ENCODE measurements at regions not wholly inside any gene's neighbourhood (a gene's known extent, or its start where the extent isn't known, plus 50 kb on each side); places are given as distances from the start of the nearest gene placed in this dataset.

DNA sequence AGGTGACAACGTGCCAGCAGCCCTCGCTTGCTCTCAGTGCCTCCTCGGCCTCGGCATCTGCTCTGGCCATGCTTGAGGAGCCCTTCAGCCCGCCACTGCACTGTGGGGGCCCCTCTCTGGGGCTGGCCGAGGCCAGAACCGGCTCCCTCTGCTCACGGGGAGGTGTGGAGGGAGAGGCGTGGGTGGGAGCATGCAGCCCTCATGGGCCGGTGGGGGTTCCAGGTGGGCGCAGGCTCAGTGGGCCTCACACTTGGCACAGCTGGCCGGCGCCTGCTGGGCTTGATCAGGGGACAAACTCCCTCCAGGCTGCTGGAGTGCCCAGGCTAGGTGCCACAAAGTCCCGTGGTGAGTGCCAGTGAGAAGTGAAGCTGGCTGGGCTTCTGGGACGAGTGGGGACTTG lies 566.6 kb upstream of the ID4 start:
- no peak for DNase-seq

DNA sequence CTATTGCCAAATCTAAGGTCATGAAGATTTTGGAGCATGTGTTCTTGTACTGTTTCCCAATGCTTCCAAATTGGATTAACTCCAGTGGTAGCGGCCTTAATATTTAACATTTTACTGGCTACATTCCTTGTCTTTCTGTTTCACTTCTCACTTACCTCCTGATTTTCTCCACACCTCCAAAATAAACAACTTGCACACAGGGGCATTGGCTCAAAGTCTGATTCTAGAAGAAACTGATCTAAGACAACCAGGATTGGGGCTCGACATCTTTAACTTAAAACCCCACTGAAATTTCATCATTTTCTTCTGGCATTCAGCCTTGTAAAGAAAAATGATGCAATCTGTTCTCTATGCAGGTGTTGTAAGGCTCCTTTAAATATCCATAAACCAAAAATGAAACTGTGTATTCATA lies 557.9 kb upstream of the ID4 start:
- DNase-seq, result no peak

DNA sequence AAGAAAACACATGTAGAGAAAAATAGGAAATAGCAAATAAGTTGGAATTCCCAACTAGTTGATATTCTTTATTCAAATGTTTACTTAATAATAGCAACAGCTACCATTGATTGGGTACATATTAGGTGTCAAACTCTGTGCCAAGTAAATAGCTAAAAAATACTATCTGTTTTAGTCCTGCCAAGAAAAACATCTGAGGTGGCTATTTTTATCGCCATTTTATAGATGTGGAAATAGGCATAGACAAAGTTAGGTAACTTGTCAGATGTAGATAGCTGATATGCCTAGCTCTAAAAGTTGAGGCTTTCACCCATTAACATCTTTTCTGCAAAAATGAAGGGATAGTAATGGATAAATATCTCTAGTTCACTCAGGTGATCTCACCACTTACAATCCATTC lies 549.2 kb upstream of the ID4 start:
- no peak for DNase-seq

DNA sequence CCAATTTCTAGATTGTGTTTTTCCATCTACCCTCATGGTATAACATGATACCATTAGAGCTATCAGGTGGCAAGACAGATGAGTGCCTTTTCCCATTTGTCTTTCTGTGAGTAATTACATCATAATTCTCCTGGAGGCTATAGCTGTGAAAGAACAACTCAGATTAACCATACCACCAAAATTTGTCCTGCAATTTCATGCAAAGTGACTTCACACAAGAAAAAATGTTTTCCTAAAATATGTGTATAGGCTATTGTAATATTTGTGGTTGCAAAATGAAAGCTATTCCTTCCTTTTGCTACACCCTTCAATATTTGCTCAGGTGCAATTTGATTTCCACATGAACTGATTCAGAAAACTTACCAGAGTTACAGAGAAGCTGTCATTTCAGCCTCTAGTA lies 547.7 kb upstream of the ID4 start:
- DNase-seq, result no peak

DNA sequence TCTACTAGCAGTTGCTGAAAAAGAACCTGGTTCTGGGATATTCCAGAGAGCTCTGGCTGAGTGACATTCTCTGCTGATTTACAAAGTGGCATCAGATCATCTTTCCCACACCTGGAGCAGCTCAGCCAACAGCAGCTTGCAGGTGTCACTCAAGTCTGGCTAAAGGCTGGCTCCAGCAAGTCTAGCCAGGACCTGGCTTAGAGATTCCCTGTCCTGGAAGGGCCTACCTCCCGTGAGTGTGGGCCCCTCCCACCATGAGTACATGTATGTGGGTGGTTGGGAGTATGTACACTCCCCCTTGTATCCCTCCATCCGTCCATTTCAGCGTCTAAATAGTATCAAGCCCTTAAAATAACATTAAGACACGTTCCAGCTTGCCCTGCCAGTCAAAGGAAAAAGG lies 539.3 kb upstream of the ID4 start:
- DNase-seq, result no peak

DNA sequence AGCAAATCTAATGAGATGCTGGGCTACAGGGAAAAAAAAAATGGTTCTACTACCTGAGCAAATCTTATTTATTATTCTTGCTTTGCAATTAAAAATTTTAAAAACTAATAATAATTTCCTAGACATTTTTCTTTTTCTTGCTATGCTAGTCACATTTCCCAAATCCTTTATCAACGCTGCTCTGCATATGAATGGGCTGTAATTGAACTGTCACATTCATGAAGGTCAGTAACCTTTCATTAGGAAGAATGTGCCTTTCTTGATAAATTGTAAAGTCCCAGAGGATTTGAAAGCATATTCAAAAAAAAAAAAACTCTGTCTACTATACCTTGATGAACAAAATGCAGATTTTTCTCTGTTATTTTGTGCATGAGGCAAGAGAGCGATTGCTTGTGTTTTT lies 538.7 kb upstream of the ID4 start:
- no peak for DNase-seq

DNA sequence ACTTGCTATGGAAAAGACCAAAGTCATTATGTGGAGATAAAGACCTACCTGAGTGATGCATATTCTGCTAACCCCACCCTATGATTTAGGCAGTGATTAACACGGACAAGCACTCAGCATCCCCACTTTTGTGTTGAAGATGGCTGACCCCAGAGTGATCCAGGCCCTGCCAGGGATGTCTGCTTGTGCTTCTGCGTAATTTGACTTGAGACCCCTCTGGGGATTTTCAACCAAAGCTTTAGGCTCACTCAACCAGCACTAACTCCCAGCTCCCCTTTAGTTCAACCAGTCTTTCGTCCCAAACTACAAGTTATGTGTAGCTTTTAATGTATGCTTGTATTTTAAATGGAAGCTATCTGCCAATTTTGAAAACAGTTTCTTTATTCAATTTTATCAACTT lies 538.0 kb upstream of the ID4 start:
- DNase-seq, result no peak

DNA sequence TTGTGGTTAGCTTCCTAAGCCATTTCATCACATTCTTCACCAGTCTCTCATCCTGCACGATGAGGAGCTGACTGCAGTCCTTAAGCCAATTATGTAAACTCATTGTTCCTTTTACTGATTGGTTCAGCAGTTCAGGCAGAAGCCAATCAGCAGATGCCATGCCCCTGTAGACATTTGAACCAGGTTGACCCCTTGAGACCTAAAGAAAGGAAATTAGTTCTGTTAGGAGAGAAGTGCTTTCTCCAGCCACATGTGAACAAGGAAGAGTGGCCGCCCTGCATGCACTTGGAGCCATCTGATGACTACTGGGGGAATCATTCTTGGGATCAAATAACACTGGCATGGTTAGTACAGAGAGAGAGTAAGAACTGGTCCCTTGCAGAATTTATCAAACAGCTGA lies 535.2 kb upstream of the ID4 start:
- DNase-seq, result no peak

DNA sequence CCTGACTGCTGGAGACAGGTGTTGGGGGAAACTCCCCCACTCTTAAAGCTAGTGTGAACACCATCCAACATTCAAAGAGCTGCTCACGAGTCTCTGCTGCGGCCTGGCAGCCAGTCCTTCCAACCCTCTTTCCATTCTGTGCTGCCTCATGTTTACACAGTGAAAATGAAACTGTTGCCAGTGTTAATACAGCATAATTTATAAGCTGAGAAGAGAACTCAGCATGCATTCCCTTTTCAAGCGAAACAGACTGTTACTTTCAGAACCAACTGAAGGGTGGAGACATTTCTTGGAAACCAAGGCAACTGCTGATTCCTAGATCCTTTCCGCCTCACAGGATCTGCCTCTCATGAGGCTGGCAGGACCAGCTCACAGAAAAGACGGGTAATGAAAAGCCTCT lies 533.8 kb upstream of the ID4 start:
- no peak for DNase-seq

DNA sequence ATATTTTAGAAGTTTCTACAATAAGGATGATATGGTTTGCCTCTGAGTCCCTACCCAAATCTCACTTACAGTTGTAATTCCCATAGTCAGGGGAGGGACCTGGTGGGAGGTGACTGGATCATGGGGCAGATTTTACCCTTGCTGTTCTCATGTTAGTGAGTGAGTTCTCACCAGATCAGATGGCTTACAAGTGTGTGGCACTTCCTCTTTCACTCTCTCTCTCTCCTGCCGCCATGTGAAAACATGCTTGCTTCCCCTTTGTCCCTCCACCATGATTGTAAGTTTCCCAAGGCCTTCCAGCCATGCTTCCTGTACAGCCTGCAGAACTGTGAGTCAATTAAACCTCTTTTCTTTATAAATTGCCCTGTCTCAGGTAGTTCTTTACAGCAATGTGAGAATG lies 527.5 kb upstream of the ID4 start:
- DNase-seq, result no peak

DNA sequence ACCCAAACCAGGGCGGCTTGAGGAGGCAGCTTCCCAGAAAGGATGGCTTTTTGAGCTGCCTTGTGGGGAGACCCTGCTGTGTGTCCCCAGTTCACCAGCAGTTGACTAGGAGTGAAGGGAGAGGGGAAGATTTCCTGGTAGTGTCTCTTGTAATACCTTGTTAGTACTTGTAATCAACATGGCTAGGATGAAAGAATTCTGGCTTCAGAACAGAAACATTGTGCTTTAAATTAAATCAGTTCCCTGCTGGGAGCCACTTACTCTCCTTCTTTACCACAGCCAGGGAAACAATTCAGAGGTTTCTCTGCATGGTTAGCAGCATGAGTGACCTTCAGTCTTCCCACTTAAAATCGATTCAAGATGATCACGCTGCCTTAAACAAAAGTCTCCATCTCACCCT lies 525.4 kb upstream of the ID4 start:
- no peak for DNase-seq

DNA sequence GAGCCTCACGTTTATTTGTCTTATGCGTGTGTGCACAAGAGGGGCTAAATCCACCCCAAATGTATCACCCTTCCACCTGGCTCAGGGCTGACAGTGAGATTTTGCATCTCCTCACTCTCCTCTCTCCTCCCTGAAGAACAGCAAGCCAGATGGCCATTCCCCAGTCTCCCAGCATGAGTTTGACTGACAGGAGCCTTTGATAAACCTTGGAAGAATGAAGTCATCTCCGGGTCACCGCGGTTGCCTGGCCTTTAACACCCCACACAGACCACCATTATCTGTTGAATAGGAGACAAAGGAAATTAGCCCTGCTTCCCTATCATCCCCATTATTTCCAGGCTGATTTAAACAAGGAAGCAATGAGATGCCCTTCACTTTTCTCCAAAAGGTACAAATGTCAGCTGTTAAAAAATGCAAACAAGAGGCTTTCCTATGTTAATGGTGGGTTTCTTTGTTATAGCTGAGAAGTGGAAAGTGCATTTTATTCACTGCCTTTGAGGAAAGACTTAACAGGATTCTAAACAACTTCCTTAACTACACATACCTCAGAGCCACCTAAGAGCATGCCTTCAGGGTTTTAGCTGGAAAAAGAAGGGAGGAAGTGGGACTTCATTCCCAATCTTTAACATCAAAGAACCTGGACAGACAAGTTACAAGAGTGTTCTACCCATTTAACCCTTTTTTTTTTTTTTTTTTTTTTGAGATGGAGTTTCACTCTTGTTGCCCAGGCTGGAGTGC lies 524.8 kb upstream of the ID4 start:
- DNase-seq, result no peak

DNA sequence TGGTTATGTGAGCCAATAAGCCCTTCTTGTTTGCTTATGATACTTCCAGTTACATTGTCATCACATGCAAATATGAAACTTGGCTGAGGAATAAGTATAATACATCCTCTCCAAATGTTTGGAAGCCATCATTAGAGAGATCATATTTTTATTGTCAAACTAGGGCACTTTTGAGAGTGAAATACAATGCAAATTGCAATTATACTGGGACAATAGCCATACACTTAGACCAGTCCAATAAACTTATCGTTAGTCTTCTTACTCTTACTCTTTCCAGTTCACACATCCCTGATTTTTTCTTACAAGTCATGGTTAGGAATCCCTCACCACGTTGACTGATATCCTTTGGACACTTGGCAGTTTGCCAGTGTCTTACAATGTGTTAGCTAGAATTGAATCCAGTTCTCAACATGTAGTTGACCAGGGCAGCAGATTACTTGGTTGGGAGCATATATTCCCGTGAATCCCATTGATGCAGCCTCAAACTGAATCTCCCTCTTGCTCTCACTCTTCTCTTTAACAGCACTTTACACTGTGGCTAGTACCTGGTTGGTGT lies 519.7 kb upstream of the ID4 start:
- no peak for DNase-seq

DNA sequence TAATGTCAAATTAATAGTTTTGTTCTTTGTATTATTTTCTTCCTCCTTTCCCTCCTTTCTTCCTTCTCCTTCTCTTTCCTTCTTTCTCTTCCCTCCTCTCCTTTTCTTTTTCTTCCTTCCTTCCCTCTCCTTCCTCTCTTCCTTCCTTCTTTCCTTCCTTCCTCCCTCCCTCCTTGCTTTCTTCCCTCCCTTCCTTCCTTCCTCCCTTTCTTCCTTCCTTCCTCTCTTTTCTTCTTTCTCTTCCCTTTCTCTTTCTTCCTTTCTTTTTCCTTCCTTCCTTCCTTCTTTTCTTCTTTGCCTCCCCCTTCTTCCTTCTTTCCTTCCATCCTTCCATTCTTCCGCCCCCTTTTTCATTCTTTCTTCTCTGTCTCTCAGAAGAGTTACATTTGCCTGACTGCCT lies 518.2 kb upstream of the ID4 start:
- DNase-seq, result no peak

DNA sequence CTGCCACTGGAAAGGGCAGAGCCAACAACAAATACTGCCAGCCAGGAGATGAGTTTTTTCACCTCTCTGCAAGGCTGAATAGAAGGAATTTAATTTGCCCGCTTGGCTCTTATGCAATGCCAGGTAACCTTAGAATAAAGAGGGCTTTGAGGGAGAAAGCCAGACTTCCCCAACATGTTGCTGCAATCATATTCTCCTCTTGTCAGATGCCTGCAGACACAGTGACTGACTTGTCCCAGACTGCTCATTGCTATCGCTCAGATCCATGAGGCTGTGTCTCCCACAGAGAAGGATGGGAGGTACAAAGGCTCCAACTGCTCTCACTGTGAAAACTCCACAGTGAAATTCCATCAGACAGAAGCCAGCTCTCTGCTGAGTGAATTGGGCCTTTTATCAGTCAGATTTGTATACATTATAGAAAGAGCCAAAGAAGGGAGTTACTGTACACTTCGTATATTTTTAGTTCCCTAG lies 517.0 kb upstream of the ID4 start:
- no peak for DNase-seq

DNA sequence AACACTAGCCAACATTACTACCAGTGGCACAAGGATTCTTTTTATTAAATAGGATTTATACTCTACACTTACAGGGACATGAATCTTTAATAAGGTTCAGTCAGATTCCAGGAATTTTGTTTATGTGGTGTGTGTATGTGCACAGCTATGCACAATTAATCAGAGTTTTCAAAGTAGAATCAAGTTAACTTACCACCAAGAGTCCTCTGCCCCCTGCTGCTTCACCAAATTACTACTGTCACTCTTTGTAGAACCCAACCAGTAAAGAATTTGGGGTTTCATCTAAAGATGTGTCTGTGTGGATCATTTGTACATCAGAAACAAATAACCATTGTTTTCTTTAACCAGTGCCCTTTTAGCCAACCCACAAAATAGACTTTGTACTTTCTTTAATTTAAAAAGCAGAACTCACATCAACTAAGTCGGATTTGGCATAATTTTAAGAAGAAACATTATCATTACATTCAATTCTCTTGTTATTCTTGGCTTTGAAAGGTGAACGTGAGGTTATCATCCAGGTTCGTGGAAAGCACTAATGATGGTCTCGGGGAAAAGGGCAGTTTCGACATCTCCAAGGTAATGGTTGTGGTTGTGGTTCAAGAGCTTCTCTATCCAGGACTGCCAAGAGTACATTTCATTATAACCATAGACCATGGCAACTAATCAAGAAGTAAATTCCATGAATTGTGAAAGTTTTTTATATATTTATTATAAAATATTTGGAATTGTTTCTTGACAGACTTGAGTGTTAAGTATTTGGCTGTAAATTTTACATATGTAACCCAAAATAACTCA lies 514.3 kb upstream of the ID4 start:
- DNase-seq, result no peak

DNA sequence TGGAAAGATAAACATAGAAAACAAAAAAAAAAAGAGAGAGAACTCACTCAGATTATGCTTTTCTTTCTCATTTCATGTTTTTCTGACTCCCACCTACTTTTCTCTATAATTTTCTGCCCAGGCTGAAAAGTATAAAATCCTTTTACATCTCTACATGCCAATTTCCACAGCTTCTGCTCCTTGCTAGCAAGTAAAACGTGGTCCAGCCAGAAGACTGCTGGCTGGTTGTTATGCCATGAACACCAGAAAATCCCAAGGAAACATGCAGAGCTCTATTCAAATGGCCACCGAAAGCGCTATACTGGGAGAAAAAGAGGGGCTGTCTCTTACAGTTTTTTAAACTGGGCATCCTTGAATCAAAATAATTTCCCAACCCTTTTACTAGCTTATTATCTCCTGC lies 512.8 kb upstream of the ID4 start:
- DNase-seq, result no peak

DNA sequence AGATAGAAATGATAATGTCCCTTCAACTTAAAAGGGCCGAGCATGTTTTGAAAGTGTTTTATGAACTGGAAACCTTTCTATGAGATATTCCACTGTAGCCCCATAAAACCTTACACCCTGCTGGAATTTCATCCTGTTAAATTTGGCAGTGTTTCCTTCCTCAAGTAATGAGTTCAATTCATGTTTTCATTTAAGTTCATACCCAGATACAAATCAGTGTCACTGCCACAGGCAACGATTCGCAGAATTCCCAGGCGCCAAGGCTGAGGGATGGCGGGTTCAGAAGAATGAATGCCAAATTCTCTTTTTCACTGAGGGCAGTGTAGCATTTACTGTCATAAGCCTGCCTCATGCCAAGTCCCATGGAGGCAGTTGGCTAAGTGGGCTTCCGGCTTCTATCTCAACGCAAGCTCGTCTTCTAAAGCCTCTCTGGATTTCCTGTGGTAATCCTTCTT lies 511.8 kb upstream of the ID4 start:
- DNase-seq, result no peak

DNA sequence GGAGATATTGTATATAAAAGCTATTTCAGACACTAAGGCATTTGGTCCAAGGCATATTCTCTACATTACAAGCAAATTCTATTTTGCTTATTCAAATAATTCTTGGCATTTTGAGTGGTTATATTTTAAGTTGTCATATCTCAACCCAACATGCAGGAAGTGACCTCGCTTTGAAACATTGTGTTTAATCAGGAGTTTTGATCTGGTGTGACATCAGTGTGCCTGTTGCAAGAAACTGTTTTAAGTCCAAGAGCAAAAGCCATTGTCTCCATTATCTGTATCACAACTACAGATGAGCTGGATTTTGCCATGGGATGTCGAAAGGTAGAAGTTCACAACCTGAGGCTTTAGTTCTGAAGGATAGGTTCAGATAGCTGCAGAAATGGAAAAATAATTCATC lies 509.9 kb upstream of the ID4 start:
- no peak for DNase-seq

DNA sequence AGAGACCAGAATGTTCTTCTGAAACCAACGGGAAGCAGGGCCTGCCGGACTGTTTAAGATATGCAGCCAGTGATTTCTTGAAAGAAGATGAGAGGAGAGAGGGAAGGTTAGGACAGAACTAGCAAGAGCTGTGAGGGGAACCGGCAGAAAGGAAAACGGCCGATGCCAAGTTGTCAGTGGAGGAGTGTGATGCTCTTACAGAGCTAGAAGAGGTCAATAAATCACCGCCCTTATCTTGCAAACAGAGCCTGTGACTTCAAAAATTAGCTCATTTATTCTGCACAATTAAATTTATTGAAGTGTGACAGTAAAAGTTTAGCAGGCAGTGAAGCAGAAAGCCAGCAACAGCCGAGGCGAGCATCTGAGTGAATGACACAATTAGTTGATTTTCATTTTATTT lies 509.5 kb upstream of the ID4 start:
- no peak for DNase-seq

DNA sequence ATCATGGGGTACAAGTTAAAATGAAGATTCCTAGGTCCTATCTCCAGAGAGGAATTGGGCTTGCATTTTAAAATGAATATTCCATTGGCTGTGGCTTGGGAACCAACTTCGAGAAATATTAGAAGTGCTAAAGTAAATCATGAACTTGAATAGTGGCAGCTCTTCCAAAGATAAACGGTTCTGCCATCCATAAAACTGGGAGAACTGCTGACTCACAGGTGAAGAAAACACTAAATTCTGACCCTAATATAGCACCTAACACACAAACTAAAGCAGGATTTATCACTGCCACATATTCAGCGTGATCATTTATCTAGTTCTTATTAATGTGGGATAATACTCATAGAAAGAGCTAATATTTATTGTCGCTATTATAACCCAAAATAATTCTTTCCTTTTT lies 508.1 kb upstream of the ID4 start:
- no peak for DNase-seq

DNA sequence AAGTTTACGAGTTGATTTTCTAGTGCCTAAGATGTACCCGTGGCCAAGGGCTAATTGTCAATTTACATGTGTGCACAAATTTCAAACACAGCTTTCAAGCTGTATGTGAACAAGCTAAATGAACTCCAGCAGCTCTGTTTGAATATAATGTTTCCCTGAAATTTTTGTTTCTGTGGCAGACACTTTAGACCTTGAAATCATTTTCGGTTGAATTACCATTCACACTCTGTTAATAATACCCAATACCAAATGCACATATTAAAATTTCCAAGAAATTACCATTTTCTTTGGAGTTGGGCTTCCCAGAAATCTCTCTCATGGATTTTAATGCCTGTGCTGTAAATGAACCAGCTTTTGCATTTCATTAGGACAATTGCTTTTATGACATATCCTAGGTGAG lies 506.1 kb upstream of the ID4 start:
- no peak for DNase-seq

DNA sequence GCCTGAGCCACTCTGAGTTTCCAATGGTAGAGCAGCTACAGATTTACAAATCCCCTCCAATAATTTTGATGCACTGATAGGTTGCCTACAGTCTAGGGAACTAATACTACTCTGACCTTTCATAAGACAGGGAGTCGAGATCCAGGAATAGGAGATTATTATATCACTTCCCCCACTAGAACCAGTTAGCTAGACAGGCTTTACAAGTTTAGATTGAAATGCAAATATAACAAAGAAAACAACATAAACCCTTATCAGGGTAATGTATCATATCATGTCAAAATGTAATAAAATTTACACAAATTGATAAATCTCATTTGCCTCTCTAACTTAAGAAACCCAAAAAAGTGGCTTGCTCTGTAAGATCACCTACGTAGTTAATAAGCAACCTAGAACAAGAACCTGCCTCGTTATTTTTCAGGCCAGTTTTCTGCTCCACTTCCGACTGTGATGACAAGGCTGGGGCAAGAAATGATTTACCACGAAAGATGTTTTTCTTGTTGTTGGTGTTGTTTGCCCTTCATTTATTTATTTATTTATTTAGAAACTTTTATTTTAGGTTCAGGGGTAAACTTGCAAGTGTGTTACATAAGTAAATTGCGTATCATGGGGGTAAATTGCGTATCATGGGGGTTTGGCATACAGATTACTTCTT lies 504.2 kb upstream of the ID4 start:
- no peak for DNase-seq

DNA sequence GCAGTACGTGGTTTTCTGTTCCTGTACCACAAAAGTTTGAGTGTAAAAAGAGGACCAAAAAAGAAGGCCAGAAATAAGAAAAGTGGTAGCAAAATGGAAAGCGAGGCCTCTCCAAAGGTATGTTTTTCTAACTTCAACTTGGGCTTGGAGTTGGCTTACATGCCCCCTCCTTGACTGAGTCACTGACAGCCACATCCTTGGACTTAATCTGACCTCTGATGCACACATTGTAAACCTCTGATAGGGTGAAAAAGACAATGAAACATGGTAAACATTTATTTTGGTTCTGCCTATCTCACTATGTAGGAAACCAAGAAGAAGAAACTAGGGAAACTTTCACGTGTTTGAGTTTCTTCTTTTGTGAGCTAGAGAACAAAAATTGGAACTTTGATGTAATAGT lies 503.2 kb upstream of the ID4 start:
- DNase-seq, result no peak

All from dermis blood vessel endothelial cell (primary cell).